ENCODE measurements at regions not wholly inside any gene's neighbourhood (a gene's known extent, or its start where the extent isn't known, plus 50 kb on each side); places are given as distances from the start of the nearest gene placed in this dataset.

DNA sequence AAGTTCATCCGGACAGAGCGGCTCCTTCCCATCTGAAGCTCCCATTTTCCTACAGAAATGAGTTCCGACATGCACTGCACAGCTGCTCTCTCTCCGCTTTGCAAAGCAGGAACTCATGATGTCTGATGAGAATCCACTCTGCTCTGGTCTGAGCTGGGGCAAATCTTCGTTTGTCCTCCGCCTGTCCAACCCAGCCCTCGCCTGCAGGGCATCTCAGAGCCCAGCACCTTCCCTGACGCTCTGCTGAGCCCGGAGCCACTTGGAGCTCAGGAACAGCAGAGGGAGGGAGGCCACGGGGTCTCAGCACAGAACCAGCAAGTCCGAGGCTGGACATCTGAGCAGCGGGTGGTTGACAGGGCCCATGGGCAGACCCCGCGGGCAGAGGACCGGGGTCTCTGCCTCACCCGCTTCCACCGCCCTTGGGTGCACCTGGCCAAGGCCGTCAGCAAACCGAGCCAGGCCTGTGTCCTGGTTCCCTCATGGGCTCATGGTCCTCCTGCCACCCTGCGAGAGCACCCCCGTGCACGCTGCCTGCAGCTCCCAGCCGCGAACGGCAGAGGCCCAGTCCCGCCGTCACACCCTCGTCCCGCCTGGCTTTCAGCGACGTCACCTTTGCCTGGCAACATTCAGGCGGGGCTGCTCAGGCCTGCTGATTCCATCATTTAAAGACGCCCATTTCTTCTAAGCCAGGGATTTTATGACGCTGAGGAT is 78.5 kb upstream of the BHLHE23 start:
- peak; percentile 11 for DNase-seq

DNA sequence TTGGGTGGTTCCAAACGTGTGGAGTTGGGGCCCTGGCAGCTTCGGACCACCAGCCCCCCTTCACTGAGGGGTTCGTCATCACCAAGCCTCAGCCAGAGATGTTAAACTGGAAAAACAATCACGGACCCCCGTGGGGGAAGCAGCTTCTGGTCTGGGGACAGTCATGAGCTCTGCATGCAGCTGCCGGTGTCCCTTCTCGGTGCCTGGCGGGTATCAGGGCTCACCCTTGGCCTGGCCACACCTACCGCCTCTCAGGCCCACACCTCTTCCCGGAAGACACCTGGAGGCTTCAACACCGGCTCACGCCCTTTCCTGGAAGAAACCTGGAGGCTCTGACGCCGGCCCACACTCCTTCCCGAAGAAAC is 77.8 kb upstream of the BHLHE23 start:
- peak; percentile 6 for DNase-seq

- DNase-seq, result peak; percentile 11
Measured at GRCh38 chr20:63083831-63084562, 77.2 kb upstream of the BHLHE23 start.

DNA sequence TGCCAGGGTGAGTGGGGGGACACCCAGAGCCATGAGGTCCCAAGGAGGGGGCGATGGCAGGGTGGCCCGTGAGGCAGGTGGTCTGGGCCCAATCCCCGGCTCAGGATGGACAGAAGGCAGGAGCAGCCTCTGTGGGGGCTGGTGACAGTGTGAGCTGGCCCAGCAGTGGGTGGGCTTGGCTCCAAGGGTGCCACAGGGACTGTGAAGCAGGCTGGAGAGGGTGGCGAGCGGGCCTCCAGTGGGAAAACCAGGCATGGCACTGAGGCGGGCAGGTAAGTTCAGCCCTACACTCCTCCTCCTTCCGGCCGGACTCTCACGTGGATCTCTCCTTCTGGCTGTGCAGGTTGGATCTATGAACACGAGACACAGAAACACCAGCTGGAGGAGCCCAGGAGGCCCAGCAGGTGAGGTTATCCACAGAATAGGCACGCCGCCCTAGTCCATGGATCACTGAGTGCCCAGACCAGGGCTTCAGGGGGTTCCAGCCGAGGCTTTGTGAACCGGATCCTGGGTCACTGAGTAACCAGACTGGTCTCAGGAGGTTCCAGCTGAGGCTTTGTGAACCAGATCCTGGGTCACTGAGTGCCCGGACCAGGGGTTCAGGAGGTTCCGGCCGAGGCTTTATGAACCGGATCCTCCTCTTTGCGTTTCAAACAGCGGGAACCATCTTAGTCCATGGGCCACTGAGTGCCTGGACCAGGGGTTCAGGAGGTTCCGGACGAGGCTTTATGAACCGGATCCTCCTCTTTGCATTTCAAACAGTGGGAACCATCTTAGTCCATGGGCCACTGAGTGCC is 76.4 kb upstream of the BHLHE23 start:
- DNase-seq, result peak; percentile 12

- DNase-seq, result peak; percentile 31
Measured at GRCh38 chr20:63082308-63082938, 75.7 kb upstream of the BHLHE23 start.

DNA sequence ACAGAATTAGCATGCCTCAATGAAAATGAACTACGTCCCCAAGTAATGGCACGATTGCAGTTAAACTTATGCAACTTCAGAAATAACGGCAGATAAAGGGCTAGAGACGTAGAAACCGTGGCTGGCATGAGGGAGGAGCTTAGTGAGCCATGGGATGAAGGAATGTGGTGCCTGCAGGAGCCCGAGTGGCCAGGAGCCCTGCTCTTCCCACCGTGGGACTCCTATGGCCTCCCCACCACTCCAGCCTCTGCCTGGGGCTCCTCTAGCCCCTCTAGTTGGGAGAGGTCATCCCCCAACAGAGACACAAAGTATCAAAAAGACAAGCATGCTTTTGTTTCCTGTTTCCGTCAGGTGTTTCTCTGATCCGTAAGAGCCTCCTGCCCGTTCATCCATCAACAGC is 75.1 kb upstream of the BHLHE23 start:
- DNase-seq, result peak; percentile 2

- no peak for DNase-seq
Measured at GRCh38 chr20:63081351-63081750, 74.6 kb upstream of the BHLHE23 start.

GRCh38 chr20:63080811-63081210 is 74.0 kb upstream of the BHLHE23 start:
- DNase-seq, result no peak

- DNase-seq, result peak; percentile 7
Measured at GRCh38 chr20:63080411-63080810, 73.6 kb upstream of the BHLHE23 start.

DNA sequence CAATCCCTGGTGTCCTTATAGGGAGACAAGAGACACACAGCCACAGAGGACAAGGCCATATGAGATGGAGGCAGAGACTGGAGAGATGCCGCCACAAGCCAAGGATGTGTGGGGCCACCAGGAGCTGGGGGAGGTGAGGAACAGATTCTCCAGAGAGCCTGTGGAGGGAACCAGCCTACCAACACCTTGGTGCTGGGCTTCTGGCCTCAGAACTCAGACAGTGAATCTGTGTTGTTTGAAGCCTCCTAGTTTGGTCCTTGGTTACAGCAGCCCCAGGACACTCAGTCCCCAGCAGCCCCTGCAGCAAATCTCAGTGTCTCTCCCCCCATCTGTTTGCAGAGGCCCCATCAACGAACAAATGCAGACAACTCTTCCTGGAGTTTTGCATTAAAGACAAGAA is 73.2 kb upstream of the BHLHE23 start:
- no peak for DNase-seq

GRCh38 chr20:63077705-63078104 is 70.9 kb upstream of the BHLHE23 start:
- DNase-seq, result no peak

DNA sequence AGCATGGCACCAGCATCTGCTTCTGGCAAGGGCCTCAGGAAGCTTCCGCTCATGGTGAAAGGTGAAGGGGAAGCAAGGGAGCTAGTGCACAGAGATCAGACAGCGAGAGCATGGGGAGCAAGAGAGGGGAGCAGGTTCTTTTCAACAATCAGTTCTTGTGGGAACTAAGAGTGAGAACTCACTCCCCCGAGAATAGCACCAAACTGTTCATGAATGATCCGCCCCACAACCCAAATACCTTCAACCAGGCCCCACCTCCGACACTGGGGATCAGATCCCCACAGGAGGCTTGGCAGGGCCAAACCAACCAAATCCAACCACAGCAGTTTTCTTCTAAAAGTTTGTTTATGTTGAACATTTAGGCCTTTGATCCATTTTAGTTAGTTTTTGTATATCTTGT is 69.7 kb upstream of the BHLHE23 start:
- no peak for DNase-seq

- DNase-seq, result peak; percentile 3
Measured at GRCh38 chr20:63074631-63075030, 67.9 kb upstream of the BHLHE23 start.

DNA sequence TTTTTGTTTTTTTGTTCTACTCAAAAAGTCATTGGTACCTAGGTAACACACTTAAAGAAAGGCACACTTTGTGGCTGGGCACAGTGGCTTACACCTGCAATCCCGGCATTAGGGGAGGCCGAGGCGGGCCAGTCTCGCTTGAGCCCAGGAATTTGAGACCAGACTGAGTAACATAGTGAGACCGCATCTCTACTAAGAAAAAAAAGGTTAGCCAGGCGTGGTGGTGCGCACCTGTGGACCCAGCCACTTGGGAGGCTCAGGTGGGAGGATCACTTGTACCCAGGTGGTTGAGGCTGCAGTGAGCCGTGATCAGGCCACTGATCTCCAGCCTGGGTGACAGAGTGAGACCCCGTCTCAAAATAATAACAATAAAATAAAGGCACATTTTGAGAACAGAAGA is 67.4 kb upstream of the BHLHE23 start:
- no peak for DNase-seq

DNA sequence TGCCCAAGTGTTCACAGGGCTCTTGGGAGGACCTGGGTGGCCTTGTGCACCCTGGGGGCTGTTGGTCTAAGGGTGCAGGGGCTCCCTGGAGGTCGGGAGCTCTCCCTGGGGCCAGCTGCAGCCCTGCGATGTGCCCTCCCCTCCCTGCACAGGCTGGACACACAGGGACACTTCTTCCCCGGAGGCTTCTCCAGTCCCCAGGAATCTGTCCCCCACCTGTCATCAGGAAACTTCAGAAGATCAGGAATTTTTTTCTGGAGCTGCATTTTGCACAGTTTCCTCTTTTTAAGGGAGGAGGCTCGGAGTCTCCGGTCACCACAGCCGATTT is 66.9 kb upstream of the BHLHE23 start:
- peak; percentile 7 for DNase-seq

- peak; percentile 3 for DNase-seq
Measured at GRCh38 chr20:63072991-63073737, 66.4 kb upstream of the BHLHE23 start.

DNA sequence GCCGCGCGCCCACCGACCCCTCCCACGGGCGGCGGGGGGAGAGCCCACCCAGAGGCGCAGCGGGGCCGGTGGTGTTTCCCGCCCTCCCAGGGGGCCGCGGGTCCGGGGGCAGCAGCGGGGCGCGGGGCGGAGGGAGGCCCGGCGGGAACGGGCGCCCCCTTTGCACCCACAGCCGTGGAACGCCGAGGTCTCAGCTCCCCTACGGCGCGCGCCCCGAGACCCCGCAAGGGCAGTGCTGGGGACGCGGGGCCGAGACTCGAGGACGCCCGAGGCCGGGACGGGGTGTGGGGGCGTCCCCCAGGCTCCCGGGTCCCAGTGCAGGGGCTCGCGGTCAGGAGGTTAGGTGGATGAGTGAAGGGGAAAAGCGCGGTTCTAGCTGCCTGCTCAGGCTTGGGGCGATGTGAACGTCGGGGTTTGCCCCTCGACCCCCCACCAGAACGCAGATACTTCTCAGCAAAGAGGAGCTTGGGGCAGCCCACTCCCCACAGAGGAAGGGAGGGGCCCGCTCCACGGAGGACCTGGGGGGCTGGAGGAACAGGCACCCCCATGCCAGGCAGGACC is 65.5 kb upstream of the BHLHE23 start:
- no peak for DNase-seq

GRCh38 chr20:63071541-63072181 is 64.9 kb upstream of the BHLHE23 start:
- no peak for DNase-seq

DNA sequence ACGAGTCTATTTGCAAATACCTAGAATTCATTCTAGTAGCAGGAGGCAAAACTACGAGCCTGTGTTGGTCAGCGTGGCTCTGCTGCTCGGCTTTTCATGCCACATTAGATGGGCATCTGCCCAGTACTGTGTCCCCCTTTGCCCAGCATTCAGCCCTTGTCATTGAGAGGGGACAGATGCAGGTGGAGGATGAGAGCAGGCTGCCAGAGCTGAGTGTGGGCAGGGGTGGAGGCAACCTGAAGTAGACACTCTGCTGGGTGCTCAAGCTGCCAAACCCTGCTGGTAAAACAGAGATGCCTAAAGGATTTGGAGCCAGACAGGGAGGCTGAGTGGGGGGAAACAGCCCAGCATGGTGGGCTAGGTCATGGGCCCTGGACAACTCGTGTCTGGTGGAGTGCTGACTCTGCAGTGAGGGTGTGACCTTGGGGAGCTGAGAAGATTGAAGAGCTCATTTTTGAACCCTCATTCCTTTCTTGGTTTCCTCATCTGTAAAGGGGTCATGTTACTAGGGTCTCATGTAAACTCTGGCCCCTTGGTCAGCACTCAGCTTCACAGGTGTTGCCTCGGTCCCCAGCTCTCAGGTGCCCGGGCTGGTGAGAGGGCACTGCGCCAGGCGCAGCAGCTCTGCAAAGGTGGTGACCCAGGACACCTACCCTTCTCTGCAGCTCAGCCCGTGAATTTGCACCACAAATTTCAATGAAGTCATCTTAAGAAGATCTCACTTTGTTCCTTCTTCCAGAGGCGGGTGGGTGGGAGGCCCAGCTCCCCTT is 64.2 kb upstream of the BHLHE23 start:
- DNase-seq, result no peak

DNA sequence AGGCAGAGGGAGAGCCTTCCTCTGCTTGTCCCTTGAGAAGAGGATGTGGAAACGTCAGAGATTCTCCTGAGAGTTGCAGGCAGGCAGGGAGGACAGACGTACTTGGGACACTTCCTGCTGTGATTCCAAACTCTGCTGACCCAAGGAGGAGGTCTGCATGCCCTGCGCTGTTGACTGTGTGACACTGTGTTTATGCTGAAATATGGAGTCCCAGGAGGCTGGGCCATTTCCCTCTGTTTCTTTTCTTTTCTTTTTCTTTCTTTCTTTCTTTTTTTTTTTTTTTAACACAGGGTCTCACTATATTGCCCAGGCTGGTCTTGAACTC is 63.5 kb upstream of the BHLHE23 start:
- DNase-seq, result no peak

DNA sequence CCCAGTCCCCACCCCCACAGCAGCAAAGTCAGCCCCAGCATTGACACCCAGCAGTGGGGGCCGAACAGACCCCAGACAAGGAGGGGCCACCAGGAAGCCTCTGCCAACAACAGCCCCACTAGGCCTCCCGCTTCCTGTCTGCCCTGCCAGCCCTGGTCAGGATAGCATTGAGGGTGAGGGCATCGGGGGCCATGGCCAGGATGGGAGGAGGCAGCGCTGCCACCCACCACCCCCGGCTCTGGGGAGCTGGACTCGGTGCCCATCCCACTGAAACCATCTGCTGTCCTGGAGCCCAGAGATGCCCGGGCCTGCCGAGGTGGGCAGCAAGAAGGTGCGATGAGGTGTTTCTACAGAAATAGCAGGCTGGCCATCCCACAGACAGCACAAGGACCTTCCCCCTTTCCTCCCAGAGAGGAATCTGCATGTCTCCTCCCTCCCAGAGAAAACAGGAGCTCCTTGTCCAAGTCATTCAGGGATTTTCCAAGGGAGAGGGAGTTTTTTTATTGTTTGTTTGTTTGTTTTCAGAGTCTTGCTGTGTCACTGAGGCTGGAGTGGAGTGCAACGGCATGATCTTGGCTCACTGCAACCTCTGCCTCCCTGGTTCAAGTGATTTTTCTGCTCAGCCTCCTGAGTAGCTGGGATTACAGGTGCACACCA is 62.1 kb upstream of the BHLHE23 start:
- no peak for DNase-seq
